SW 1271 (cell line): ENCODE measurements at regions not wholly inside any gene's neighbourhood (a gene's known extent, or its start where the extent isn't known, plus 50 kb on each side); places are given as distances from the start of the nearest gene placed in this dataset.
A peak's percentile ranks its signal among the peaks of the same experiment; 100 is the strongest.
"Not testable (repeated sequence)": the region's sequence is repeated elsewhere in the genome, so short reads cannot be mapped to it uniquely, and the experiment has no call there.

Experiments
- DNase-seq, 2 experiments: peaks; one replicate each; lab custom pipeline; 2025; lab: John Stamatoyannopoulos, UW

DNA sequence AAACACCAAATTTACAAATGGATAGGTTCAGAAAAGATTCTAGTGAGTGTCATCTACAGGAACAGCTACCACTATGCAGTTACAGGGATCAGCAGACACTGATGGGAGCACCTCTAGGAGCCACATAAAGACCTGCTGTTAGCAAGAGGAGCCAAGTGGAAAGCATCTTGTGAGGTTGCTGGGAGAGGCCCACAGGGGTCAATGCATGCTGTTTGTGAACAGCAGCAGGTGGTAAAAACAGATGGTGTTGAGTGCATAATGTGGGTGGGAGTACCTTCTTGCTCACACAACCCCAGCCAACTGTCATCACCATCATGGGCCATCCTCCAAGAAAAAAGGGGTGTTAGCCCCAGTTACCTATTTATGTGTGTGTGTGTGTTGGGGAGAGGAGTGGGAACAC, 215.2 kb upstream of the SSTR1 start:
- no peak for DNase-seq

DNA sequence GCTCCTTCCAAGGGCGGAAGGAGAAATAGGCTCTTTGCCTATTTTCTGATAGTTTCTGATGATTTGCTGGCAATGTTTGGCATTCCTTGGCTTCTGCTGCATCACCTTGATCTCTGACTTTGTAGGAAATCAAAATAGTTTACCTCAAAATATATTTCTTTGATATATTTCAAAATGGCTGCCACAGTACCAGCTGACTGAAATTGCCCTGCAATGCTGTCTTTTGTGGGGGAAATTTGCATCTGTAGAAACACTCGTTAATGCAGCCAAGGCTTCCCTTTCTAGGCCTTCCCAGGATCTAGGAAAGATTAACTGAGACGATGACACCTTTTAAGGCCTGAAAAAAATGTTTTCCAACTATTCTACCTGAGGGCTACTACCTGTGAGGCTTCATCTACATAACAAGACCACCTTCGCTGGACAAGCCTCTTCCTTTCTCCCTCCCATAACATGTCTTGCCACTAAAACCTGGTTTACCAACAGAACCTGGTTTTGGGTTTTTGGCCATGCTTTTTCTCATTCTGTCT, 212.8 kb upstream of the SSTR1 start:
- DNase-seq = no peak

DNA sequence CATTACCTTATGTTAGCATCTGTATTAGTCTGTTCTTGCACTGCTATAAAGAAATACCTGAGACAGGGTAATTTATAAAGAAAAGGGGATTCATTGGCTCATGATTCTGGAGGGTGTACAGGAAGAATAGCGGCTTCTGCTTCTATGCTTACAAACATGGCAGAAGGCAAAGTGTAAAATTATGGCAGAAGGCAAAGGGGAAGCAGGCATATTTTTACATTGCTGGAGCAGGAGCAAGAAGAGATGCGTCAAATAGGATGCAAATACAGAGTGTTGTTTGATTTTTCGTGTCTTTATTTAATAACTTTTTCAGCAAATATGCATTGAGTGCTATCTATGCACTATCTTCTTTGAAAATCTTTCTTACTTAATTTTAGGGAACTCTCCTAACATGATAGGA, 210.7 kb upstream of the SSTR1 start:
- DNase-seq = no peak

DNA sequence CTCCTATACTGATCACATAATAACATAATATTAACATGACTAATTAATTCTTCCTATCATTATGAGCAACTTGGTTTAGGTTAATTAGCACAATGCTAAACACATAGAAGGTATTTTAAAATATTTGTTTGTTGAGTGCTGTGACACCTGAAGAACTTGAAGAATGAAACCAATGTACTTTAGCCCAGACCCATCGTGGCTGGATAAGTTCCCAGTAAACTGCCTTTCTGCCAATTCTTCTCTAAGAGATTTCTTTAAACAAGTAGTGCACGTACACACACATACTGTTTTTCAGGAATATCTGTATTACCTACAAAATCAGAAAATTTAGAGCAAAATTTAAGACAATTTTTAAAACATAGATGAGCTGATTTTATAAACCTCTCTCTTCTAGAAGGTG, 207.4 kb upstream of the SSTR1 start:
- DNase-seq = no peak

DNA sequence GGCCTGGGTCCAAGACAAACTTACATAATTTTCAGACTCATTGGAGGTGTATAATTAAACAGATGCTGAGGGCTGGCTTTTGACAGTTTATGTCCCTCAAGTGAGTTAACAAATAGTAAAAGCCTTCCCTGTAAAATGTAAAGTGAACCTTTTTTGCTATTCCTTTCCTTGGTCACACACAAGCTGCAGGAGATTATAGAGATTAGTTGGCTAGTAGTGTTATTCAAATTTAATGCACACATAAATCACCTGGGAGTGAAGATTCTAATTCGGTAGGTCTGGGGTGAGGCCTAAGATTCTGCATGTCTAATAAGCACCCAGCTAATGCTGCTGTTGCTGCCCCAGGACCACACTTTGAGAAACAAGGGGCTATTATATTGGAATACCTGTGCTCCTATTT, 206.2 kb upstream of the SSTR1 start:
- no peak for DNase-seq

DNA sequence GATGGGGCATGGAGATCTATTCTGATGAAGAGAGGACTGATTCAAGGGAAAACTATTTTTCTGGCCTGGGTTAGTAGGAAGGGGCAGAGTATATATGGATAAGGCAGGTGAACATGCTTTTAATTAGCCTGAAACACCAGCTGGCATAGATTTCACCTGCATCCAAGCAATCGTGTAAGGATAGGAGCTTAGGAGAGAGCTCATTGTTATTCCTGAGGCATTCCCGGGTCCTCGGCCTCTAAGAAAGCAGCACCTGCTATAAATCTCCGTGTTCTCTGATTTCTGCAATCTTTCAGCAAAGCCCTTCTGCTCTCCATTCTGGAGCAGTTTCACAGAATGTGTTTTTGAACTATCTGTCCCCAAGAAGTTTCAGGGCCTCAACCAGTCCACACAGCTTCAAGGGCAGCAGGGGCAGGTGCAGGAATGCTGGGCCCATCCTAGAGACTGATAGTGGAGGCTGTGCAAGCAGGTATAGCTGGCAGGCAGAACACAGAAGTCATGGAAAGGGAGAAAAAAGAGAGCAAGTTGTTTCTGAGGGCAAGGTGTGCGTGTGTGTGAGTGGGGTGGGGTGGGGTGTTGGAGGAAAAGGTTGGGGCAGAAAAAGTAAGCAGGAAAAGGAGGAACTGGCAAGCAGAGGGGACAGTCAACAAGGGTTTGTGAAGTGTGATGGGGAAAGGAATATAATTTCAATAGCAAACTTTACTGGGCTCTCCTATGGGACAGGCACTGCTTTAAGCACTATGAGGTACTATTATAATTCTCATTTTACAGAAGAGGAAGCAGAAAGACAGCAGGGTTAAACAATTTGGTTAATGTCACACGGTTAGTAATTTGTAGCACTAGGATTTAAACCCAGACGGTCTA, 203.7 kb upstream of the SSTR1 start:
- DNase-seq = no peak

DNA sequence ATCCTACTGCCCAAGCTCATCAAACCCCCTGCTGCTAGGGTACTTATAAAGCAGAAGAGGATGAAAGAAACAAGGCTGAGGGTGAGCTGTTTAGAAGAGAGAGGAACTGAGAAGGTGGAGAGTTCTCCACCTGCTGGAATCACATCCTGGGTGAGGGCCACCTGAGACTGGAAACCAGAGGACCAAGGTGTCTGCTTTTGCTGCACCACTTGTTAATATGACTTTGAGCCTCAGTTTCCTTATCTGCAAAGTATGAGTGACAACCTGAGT, 203.2 kb upstream of the SSTR1 start:
- DNase-seq = no peak

DNA sequence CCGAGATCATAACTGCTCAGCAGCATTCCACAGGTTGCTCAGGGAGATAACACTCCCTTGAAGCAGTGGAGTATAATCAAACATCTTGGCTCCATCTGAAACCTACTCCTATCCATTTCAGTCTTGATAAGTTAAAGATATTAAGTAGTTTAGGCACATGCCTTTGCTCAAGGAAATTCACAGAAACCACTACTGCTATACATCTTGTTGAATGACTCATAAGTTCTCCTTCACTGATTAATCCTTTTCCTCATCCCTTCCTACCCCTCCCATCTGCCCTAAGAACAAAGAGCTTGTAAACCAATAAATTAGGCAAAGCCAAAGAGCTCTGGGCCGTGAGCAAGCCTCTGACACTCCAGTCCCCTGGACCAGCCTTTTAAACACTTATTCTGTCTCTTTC, 196.5 kb upstream of the SSTR1 start:
- not testable (repeated sequence) for DNase-seq

DNA sequence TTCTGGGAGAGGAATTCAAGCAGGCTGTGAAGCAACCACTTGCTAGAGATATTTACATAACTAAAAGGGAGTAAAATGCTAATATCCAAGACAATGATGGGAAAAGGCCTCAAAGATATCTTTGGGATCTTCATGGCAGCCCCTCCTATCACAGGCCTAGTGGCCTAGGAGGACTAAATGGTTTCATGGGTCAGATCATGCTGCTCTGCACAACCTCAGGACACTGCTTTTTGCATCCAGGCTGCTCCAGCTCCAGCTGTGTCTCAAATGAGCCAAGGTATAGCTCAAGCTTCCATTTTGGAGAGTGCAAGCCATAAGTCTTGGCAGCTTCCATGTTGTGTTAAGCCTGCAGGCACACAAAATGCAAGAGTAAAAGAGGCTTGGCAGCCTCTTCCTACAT, 195.6 kb upstream of the SSTR1 start:
- DNase-seq = no peak

DNA sequence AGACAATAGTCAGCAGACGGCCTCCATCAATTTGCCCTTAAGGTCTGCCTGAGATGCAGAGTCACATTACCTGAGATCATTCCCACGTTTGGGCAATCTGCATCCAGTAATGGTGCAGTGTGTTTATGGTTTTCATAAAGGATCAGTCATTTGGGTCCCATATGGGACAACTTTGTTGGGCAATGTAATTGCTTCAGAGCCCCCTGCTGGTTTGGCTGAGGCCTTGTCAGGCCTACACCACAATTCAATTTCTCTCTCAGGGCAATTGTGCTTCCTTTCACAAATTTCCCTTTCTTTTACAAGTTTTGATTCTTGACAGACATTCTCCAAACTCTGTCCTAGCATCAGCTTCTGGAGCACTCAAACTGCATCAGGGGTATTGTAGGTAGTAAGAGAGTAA, 191.2 kb upstream of the SSTR1 start:
- DNase-seq = no peak

DNA sequence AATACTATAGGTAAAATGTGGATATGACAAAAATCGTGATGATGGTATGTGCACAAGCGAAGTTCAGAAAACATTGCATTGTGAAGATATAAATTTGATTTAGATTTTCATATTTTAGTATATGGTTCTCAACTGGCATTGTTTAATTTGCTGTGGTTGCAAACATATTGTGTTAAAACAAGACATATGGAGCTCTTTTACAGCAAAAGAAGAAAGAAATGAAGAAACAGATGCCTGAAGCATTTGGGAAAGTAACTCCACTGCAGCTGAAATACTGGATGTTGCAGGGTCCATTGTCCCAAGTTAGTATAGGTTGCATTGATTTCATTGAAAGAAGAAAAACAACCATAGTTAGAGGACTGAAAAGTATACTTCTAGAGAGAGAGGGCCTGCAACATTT, 185.8 kb upstream of the SSTR1 start:
- no peak for DNase-seq

DNA sequence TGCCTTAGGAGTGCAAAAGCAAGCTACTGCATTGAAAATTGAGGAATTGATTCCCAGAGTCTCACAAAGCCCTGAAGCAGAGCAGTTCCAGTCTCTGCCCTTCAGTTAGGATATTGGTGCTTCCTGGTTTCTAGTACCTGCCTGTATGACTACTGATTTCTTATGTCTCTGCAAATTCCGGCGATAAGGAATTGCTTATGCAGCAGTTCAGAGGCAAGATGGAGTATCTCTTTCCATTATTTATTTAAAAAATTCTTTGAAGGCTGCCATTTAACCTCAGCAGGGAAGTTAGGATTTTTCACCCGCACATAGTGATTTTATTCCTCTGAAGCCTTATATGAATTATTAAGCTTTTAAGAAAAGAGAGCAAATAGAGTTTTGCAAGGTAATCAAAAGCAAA, 184.9 kb upstream of the SSTR1 start:
- no peak for DNase-seq

DNA sequence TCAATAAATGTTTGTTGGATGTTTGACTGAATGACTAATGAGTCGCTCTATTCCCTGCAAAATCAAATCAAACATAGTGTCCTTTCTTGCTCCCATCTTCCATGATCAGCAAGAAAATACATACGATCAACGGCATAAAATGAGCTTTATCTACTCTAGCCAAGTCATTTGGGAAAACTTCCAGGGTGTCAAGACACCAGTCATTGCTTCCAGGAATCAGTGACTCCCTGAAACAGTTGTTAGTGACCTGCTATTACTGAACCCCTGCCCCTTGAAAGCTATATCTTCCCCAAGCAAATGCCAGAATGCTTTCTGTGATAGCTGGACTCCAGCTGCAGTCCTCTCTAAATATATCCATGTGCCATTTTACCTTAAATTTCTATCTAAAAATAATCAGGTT, 169.5 kb upstream of the SSTR1 start:
- no peak for DNase-seq

DNA sequence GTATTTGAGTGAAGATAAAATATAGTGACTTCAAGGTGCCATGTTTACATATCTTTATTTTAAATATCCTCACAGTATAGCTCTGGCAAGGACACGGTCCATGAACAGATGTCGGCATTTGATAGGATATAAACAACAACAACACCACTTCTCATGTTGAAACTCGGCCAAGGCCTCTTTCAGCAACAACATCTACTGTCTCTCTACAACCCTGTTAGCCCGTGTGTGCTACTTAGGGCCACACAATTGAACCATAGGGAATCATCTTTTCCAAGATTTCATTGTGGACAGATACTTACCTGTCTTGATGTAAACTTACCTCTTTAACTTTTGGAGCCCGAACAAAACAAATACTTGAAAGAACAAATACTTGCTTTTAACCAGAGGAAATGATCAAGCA, 168.7 kb upstream of the SSTR1 start:
- DNase-seq = no peak

DNA sequence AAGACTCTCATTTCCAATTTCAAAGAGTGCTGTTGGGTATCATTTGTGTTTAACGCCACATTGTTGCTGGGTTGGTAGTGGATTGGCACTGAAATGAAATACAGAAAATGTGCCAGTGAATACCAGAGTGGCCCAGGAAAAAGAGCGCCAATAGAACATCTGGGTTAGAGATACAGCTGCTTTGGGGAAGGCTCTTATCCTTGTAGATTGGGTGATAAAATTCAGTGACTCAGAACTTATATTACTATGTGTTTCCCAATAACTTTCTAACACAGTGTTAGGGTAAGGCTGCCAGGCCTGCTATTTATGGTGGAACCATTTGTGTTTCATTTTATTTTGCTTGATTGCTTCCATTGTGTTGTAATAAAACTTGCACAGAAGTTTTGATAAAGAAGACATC, 168.2 kb upstream of the SSTR1 start:
- no peak for DNase-seq

DNA sequence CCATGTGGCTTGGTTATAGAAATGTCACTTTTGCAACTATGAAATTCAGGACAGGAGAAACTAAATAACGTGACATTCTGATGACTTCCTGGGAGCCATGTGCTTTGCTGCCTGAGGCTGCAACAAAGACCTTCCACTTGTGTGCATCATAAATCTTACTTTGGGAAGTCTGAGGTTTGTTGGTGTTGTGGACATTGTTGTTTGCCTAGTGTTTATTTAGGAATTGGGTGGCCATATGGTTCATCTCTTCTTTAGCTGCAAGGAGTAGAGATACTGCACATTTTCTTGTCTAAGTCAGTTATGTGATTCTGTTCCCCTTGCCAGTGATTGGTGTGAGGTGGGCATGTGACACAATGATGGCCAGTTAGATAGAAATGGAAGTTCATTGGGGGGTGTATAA, 167.3 kb upstream of the SSTR1 start:
- no peak for DNase-seq

DNA sequence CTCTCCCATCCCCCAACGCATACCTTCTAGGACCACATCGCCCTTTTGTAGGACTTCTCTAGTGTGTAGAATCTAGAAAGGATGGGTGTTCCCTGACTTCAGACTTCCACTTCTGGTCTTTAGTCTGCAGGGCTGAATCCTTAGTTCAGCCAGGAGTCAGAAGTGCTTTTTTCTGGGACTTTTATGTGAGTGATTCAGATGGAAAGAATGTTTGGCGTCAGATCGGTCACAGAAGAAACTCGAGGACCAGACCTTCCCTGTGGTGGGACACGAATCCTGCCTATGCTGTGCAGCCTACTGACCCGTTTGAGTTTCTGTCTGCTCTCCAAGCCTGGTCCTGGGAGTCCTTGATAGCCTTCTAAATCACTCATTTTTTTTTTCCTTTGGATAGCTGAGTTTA, 165.4 kb upstream of the SSTR1 start:
- DNase-seq = peak; percentile 70 to 87

DNA sequence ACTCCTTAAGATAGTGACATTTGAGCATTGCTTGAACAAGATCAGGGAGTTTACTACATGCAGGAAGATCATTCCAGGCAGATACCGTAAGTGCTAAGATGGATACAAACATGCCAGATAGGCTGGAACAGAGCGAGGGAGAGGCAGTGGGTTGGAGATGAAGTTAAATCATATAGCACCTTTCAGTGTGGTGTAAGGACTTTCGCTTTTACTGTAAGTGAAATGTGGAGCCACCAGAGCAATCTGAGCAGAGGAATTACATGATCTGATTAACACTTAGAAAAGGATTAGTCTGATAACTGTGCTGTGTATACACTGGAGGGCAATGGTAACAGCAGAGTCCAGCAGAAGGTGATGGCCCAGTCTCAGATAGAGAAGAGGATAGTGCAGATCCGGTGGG, 163.0 kb upstream of the SSTR1 start:
- no peak for DNase-seq

DNA sequence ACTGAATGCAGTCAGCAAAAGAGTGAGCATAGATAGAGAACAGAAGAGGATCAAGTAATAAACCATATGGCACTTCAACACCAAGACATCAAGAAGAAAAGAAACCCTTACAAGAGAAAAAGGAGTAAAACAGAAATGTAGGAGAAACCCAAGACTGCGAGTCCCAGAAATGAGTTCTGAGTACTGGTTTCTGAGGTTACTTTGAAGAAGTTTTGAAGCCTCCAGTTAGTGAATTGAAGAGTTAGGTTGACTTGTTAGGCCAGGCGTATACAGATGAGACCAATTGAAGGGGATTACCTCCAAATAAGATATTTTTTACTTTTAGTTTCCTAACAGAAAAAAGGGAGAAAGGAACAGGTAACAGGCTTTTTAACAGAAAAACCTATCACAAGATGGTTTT, 162.2 kb upstream of the SSTR1 start:
- DNase-seq = no peak

DNA sequence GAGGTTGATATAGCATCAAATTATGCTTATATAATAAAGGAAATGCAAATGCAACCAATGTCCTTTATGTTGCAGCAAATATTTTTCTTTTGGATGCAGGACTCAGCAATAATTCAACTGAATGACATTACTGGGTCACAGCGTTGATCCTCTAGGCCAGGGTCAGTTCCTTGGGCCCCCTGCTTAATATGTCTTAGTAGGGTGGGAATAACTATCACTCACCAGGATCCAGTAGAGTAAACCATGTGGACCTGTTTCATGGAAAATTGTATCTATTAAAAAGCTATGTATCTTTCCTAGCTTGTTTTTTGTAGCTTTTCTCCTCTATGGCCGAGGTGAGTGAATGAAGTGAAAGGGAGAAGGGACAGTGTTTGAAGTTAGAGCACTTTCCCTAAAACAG, 161.5 kb upstream of the SSTR1 start:
- no peak for DNase-seq

DNA sequence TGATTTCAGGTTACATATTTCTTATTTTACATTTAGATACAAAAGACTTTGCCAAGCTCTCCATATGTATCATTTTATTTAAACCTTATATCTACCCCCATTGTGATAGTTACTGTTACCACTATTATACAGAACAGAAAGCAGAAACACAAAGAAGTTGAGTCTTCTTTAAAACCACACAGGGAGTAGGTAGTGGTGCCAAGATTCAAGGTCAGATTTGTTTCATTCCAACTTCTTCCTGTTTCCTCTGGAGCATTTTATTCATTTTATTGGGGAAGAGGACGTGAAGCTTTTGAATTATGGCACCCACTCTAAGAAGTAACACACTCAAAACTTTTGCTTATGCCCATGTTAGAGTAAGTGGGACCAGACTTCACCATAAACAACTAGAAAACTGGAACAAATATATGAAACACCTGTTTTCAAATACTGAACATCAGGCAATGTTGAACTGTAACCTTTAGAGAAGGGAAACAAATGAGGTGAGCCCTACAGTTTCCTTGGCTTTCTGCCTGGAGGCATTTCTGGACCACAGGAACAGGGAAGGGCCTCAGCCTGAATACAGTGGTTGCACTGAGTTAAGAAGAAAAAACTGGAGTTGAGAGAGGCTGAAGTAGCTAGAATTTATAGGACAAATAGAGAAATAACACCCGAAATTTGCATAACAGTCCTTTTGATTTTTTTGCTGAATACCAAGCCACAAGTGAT, 160.4 kb upstream of the SSTR1 start:
- DNase-seq = no peak

DNA sequence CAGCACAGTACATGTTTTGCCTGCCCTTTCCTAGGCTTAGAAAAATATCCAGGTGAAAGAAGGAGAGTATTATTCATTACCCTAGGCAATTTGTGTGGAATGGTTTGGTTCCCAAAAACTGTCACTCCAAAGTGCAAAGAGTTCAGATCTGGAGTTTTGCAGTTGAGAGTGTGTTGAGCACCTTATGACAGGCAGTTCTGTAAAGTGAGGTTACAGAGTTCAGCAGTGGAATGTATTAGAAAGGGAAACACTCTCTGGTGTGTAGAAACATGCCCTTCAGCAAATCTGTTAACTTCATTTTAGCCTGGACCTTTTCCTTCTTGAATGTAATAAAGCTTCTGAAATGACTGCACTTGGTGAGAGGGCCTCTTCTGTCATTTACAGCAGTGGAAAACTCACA, 154.0 kb upstream of the SSTR1 start:
- no peak for DNase-seq

DNA sequence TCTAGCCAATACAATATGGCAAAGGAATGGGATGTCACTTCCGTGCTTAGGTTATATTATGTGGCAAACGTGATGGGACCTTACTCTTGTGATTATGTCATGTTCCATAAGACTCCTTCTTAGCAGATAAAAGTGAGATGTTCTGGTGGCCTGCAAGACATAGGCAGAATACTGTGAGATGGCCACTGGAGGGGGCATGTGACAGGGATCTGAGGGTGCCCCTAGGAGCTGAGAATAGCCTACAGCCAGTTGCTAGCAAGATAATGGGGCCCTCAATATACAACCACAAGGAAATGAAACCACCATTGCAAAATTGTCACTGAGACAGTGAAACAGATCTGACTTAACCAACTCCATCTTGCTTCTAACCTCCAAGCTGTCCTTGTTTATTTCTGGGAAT, 151.4 kb upstream of the SSTR1 start:
- no peak for DNase-seq

DNA sequence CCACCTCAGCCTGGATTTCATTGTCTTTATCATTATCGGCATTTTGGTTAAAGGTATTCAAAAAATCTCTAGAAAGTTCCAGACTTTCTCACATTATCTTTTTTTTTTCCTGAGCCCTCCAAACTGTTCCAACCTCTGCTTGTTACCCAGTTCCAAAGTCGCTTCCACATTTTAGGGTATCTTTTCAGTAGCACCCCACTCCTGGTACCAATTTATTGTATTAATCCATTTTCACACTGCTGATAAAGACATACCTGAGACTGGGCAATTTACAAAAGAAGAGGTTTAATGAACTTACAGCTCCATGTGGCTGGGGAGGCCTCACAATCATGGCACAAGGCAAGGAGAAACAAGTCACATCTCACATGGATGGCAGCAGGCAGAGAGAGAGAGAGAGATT, 145.5 kb upstream of the SSTR1 start:
- DNase-seq = not testable (repeated sequence)
